Activated gamma-delta T cell treated with anti-CD3 and anti-CD28 coated beads, Interleukin-2, amount 50 U/mL, for 16 hours (primary cell): ENCODE measurements at regions not wholly inside any gene's neighbourhood (a gene's known extent, or its start where the extent isn't known, plus 50 kb on each side); places are given as distances from the start of the nearest gene placed in this dataset.
A peak's percentile ranks its signal among the peaks of the same experiment; 100 is the strongest.
"Not testable (repeated sequence)": the region's sequence is repeated elsewhere in the genome, so short reads cannot be mapped to it uniquely, and the experiment has no call there.

Experiments
- DNase-seq: peaks from one replicate; pipeline ENCODE4 v3.0.0-alpha.2; 2020; ENCODE audit warnings: low read depth

GRCh38 chr1:55300975-55301374, 85.8 kb upstream of the USP24 start:
- no peak for DNase-seq

- DNase-seq = no peak
Observed at GRCh38 chr1:55298167-55298894, 83.2 kb upstream of the USP24 start.

- not testable (repeated sequence) for DNase-seq
Observed at GRCh38 chr1:55296247-55296646, 81.1 kb upstream of the USP24 start.

GRCh38 chr1:55289614-55290013, 74.5 kb upstream of the USP24 start:
- no peak for DNase-seq

- no peak for DNase-seq
Observed at GRCh38 chr1:55289042-55289441, 73.9 kb upstream of the USP24 start.

GRCh38 chr1:55288245-55288644, 73.1 kb upstream of the USP24 start:
- no peak for DNase-seq

- DNase-seq = no peak
Observed at GRCh38 chr1:55287723-55288122, 72.6 kb upstream of the USP24 start.

- DNase-seq = no peak
Observed at GRCh38 chr1:55286856-55287602, 71.9 kb upstream of the USP24 start.

GRCh38 chr1:55285834-55286233, 70.7 kb upstream of the USP24 start:
- DNase-seq = no peak

- no peak for DNase-seq
Observed at GRCh38 chr1:55284856-55285255, 69.7 kb upstream of the USP24 start.

GRCh38 chr1:55282058-55282457, 66.9 kb upstream of the USP24 start:
- no peak for DNase-seq

- no peak for DNase-seq
Observed at GRCh38 chr1:55280731-55281130, 65.6 kb upstream of the USP24 start.

GRCh38 chr1:55279627-55280026, 64.5 kb upstream of the USP24 start:
- DNase-seq = no peak

GRCh38 chr1:55278378-55278777, 63.2 kb upstream of the USP24 start:
- no peak for DNase-seq

GRCh38 chr1:55277377-55278130, 62.4 kb upstream of the USP24 start:
- peak; percentile 65 for DNase-seq

- no peak for DNase-seq
Observed at GRCh38 chr1:55276671-55277376, 61.7 kb upstream of the USP24 start.

GRCh38 chr1:55275941-55276341, 60.8 kb upstream of the USP24 start:
- no peak for DNase-seq

GRCh38 chr1:55275151-55275748, 60.1 kb upstream of the USP24 start:
- no peak for DNase-seq

GRCh38 chr1:55272994-55273393, 57.8 kb upstream of the USP24 start:
- no peak for DNase-seq
